GM12864 (cell line): ENCODE measurements at regions not wholly inside any gene's neighbourhood (a gene's known extent, or its start where the extent isn't known, plus 50 kb on each side); places are given as distances from the start of the nearest gene placed in this dataset.

Source experiments
- DNase-seq: peaks from one replicate; pipeline ENCODE4 v3.0.0-alpha.2; 2011; ENCODE audit warnings: low read depth
- H3K4me3 ChIP-seq: 2 replicates; pipeline ENCODE4 v1.5.1; 2011; ENCODE audit warnings: mild to moderate bottlenecking, low read depth, low read length, control low read depth
- TF ChIP-seq, protein P1 (sequence below): IDR thresholded peaks from 2 replicates; pipeline ENCODE4 v1.5.1; 2011; ENCODE audit warnings: low read depth, mild to moderate bottlenecking, moderate library complexity, low read length, control low read depth, inconsistent platforms; ENCODE audit errors: missing control alignments

GRCh38 chr2:155115846-155116245 is 417.4 kb downstream of the KCNJ3 start:
- DNase-seq, result no peak
- TF ChIP-seq, protein P1, sequence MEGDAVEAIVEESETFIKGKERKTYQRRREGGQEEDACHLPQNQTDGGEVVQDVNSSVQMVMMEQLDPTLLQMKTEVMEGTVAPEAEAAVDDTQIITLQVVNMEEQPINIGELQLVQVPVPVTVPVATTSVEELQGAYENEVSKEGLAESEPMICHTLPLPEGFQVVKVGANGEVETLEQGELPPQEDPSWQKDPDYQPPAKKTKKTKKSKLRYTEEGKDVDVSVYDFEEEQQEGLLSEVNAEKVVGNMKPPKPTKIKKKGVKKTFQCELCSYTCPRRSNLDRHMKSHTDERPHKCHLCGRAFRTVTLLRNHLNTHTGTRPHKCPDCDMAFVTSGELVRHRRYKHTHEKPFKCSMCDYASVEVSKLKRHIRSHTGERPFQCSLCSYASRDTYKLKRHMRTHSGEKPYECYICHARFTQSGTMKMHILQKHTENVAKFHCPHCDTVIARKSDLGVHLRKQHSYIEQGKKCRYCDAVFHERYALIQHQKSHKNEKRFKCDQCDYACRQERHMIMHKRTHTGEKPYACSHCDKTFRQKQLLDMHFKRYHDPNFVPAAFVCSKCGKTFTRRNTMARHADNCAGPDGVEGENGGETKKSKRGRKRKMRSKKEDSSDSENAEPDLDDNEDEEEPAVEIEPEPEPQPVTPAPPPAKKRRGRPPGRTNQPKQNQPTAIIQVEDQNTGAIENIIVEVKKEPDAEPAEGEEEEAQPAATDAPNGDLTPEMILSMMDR, result no peak
- H3K4me3 ChIP-seq, result no peak overlapping the region

- H3K4me3 ChIP-seq, result no peak overlapping the region
- TF ChIP-seq, protein P1, result no peak
- no peak for DNase-seq
Measured at GRCh38 chr2:155111070-155111469, 412.6 kb downstream of the KCNJ3 start.

GRCh38 chr2:155109527-155109926 is 411.0 kb downstream of the KCNJ3 start:
- DNase-seq, result no peak
- H3K4me3 ChIP-seq, result no peak overlapping the region
- TF ChIP-seq, protein P1, result no peak

DNA sequence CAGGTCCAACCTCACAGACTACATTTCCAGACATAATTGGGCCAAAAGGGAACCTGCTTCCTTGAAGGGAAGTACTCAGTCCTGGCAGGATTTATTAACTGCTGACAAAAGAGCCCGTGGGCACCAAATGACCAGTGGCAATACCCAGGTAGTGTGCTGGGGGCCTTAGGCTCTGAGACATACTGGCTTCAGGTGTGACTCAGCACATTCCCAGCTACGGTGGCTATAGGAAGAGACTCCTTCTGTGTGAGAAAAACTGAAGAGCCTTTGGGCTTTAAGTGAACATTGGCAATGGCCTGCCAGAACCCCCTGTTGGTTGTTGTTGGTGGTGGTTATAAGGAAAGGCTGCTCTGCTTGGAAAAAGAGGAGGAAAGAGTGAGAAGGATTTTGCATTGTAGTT is 401.8 kb downstream of the KCNJ3 start:
- no peak for DNase-seq
- TF ChIP-seq, protein P1, result no peak

DNA sequence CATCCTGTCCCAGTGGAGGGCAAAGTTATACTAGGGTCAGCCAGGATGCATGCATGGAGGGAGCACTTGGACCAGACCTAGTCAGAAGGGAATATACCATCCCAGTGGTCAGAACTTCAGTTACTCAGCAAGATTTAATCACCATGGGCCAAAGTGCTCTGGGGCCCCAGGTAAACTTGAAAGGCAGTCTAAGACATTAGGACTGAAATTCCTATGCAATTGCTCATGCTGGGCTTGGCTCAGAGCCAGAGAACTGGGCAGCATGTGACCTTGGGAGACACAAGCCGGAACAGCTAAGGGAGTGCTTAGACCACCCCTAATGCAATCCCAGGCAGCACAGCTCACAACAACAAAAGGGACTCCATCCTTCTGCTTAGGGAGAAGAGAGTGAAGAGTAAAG is 401.3 kb downstream of the KCNJ3 start:
- no peak overlapping the region for H3K4me3 ChIP-seq
- DNase-seq, result no peak
- TF ChIP-seq, protein P1, result no peak

More for the DNA sequence above, 401.8 kb downstream of the KCNJ3 start:
- no peak overlapping the region for H3K4me3 ChIP-seq

GRCh38 chr2:155095613-155096012 is 397.1 kb downstream of the KCNJ3 start:
- DNase-seq, result no peak
- TF ChIP-seq, protein P1, result no peak
- H3K4me3 ChIP-seq, result no peak overlapping the region

GRCh38 chr2:155080373-155080772 is 381.9 kb downstream of the KCNJ3 start:
- TF ChIP-seq, protein P1, result no peak
- H3K4me3 ChIP-seq, result no peak overlapping the region
- no peak for DNase-seq
